ENCODE measurements at regions not wholly inside any gene's neighbourhood (a gene's known extent, or its start where the extent isn't known, plus 50 kb on each side); places are given as distances from the start of the nearest gene placed in this dataset.
"Not testable (repeated sequence)": the region's sequence is repeated elsewhere in the genome, so short reads cannot be mapped to it uniquely, and the experiment has no call there.

DNA sequence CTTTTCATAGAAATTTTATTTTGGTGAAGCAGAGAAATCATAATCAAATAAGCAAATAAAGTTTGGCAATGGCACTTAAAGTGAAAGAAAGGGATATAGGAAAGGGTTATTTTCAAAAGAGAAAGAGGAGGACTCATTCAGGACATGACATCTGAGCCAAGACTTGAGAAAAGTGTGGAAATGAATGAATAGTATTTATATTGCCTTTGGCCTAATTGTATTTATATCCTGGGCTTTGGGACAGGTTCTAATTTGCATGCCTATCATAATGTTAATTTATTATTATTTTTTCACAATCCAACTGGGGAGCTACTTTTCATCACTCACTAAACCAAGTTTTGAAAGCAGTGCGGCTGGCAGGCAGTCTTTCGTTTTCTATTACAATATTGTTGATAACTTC, 376.8 kb downstream of the HGF start:
- peak; percentile 3 to 26 for DNase-seq (ENCODE audit: low read depth in 2 of 2)
- H3K4me3 ChIP-seq (replicated peaks in 1 of 2; ENCODE audit: low read depth in 2 of 2, low read length in 2 of 2), result no peak overlapping the region
- TF ChIP-seq, protein P1, sequence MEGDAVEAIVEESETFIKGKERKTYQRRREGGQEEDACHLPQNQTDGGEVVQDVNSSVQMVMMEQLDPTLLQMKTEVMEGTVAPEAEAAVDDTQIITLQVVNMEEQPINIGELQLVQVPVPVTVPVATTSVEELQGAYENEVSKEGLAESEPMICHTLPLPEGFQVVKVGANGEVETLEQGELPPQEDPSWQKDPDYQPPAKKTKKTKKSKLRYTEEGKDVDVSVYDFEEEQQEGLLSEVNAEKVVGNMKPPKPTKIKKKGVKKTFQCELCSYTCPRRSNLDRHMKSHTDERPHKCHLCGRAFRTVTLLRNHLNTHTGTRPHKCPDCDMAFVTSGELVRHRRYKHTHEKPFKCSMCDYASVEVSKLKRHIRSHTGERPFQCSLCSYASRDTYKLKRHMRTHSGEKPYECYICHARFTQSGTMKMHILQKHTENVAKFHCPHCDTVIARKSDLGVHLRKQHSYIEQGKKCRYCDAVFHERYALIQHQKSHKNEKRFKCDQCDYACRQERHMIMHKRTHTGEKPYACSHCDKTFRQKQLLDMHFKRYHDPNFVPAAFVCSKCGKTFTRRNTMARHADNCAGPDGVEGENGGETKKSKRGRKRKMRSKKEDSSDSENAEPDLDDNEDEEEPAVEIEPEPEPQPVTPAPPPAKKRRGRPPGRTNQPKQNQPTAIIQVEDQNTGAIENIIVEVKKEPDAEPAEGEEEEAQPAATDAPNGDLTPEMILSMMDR (IDR thresholded peaks at IDR 0.05; ENCODE audit: low read depth, low read length), result no peak

DNA sequence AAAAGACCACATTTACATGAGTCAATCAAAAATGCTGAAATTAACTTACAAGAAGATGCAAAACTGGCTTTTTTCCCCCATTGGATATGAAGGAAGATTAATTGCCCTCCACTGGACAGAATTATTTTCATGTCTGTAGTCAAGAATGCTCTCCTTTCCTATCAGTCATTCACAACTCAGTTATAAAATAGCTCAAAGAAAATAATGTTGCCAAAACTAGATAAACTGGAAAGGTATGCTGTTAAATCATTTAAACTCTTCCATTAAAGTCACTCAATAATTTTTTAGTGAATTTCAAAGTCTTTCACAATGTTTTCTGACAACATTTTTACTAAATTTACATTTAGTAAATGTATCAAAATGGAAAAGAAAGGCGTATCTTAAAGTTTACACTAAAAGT, 384.5 kb downstream of the HGF start:
- no peak for DNase-seq (ENCODE audit: low read depth in 2 of 2)
- TF ChIP-seq, protein P1 (IDR thresholded peaks at IDR 0.05; ENCODE audit: low read depth, low read length), result no peak
- no peak overlapping the region for H3K4me3 ChIP-seq (replicated peaks in 1 of 2; ENCODE audit: low read depth in 2 of 2, low read length in 2 of 2)

DNA sequence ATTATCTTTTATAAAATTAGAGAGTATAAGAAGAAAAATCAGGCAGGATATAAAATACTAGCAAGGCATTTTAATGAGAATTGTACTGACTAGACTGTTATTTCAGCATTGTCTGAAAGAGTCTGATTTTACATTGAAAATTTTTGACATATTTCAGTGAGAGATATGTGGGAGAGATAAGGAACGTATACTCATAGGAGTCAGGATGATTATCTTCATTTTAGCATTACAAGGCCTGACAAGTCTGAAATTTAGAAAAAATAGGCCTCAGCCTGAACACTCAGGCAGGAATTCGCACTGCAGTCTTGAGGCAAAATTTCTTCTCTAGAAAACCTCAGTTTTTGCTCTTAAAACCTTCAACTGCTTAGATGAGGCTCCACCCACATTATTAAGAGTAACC, 386.0 kb downstream of the HGF start:
- no peak for DNase-seq (ENCODE audit: low read depth in 2 of 2)
- H3K4me3 ChIP-seq (replicated peaks in 1 of 2; ENCODE audit: low read depth in 2 of 2, low read length in 2 of 2), result no peak overlapping the region
- TF ChIP-seq, protein P1 (IDR thresholded peaks at IDR 0.05; ENCODE audit: low read depth, low read length), result no peak

DNA sequence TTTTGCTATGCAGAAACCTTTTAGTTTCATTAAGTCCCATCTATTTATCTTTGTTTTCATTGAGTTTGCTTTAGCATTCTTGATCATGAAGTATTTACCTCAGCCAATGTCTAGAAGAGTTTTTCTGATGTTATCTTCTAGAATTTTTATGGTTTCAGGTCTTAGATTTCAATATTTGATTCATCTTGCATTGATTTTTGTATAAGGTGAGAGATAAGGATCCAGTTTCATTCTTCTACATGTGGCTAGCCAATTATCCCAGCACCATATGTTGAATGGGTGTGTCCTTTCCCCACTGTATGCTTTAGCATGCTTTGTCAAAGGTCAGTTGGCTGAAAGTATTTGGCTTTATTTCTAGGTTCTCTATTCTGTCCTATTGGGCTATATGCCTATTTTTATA, 395.2 kb downstream of the HGF start:
- H3K4me3 ChIP-seq (replicated peaks in 1 of 2; ENCODE audit: low read depth in 2 of 2, low read length in 2 of 2); DNase-seq (ENCODE audit: low read depth in 2 of 2): not testable (repeated sequence)

DNA sequence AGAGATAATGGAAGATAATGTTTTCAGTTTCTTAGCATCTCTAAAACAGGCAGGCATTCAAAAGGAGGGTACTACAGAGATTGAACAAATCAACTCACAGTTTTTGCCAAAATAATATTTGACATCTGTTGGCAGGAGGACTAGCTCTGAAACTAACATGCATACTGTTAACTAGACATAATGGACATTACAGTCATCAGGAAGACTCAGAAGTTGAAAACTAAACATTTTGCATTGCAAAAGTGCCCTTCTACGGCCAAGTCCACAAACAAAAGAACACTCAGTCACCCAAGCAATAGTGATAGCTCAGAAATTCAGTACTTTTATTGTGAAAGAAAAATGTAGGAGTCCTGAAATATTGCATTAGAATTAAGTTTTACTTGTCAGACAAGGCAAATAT, 399.0 kb downstream of the HGF start:
- peak; percentile 36 to 52 for DNase-seq (ENCODE audit: low read depth in 2 of 2)
- TF ChIP-seq, protein P1 (IDR thresholded peaks at IDR 0.05; ENCODE audit: low read depth, low read length), result no peak
- H3K4me3 ChIP-seq (replicated peaks in 1 of 2; ENCODE audit: low read depth in 2 of 2, low read length in 2 of 2), result no peak overlapping the region

DNA sequence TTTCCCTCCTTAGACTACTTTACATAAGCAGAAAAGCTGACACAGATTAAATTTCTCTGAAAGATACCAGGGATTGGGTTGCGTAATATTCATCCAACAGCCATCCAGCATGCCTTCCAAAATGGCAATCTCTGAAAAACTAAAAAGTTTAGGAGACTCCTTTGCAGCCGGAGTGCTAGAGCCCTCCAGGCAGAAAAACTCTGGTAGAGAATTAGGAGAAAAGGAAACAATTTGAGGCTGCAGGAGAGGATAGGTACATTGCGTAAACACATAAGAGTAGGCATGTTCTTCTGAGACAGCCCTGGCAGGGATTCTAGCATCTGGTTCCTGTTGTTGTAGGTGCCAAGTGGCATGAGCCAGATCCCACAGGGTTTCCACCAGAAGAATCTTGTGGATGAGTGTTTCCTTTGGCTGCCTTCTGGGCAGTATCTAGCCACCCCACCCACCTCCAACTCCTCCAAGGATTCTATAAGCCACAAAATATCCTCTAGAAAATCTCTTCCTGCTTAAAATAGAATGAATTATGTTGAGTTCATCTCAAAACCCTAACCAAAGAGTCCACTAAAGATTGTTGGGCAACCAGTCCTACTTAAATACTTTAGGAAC, 402.4 kb downstream of the HGF start:
- TF ChIP-seq, protein P1 (IDR thresholded peaks at IDR 0.05; ENCODE audit: low read depth, low read length), result no peak
- no peak overlapping the region for H3K4me3 ChIP-seq (replicated peaks in 1 of 2; ENCODE audit: low read depth in 2 of 2, low read length in 2 of 2)
- peak; percentile 56 to 95 for DNase-seq (ENCODE audit: low read depth in 2 of 2)

DNA sequence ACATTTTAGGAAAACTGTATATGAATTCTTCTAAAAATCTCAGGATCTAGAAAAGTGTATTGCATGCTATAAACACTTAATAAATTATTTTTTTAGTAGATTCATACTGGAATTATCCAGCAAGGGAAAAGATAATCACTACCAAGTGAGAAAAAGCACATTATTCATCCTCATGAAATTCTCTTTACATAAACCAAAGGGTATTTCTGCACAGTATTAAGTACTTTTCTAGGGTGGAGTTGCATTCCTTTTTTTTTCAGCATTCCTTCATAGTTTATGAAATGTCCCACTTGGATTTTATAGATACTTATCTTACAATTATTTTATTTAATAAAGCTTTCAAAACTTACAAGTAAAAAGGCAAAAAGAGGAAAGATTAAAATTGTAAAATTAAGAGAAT, 403.3 kb downstream of the HGF start:
- DNase-seq (ENCODE audit: low read depth in 2 of 2), result peak; percentile 6 to 7
- TF ChIP-seq, protein P1 (IDR thresholded peaks at IDR 0.05; ENCODE audit: low read depth, low read length), result no peak
- H3K4me3 ChIP-seq (replicated peaks in 1 of 2; ENCODE audit: low read depth in 2 of 2, low read length in 2 of 2), result no peak overlapping the region

Data from cardiac fibroblast (primary cell).